Pulmonary artery endothelial cell (primary cell): ENCODE measurements at regions not wholly inside any gene's neighbourhood (a gene's known extent, or its start where the extent isn't known, plus 50 kb on each side); places are given as distances from the start of the nearest gene placed in this dataset.

Experiments used
- DNase-seq: peaks from one replicate; pipeline ENCODE4 v3.0.0-alpha.2; 2011; ENCODE audit warnings: low read depth, low spot score

DNA sequence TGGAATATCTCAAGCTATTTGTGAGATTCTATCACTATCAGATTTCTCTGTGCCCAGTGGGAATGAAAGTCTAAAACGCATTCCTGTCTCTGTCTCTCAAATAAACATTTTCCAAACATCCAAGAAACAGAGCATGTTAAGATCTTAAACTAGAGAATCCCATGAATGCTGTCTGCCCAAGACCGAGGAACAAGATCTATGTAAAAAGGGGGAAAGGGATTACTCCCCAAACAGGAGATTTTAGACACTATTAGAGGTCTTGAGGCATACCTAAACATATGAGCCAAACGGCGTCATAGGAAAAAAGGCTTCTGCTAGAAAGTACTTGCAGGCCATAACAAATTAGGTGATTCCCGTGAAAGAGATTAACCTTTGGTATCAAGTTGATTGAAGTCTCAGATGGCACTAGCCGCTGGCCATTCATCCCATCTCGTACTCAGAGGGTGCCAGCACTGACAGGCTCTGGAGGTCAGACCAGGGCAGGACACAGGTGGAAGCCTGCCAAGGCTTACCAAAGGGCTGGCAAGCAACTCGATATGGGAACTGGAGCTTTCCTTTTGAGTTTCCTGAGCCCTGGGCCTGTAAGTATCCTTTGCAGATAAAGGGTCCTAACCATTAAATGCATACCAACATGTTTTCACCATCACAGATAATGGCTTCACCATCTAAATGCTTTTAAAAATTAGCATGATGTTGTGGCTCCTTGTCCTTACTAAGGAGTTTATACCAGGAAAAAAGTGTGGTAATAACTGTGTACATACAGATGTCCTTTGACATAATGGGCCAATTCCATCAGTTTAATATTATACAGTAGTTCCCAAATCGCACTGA, 225.2 kb downstream of the FOXO1 start:
- peak; percentile 72 for DNase-seq

- no peak for DNase-seq
These were observed 224.2 kb downstream of the FOXO1 start for GRCh38 chr13:40442231-40442630.

- no peak for DNase-seq
These were observed 223.6 kb downstream of the FOXO1 start for GRCh38 chr13:40442826-40443225.

GRCh38 chr13:40444241-40444640, 222.2 kb downstream of the FOXO1 start:
- no peak for DNase-seq

DNA sequence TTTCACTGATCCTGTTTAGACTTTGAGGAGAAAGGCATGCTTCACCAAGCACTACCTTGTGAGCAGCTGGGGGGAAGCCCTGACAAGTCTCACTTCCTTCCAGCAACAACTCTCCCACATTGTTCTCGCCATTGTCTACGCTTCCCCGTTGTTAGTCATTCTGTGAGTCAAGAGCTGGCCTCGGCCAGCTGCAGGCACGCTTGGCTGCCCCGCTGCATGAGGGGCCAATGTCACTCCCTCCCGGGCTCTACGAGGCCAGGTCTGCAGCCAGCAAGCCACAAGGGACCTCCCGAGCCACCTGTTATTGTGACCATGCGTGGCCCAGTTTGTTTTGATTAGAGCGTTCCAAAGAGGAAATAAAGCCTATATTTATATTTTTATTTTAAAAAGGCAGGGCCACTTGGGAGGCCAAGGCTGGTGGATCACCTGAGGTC, 220.9 kb downstream of the FOXO1 start:
- peak; percentile 99 for DNase-seq

GRCh38 chr13:40446365-40446764, 220.1 kb downstream of the FOXO1 start:
- no peak for DNase-seq

DNA sequence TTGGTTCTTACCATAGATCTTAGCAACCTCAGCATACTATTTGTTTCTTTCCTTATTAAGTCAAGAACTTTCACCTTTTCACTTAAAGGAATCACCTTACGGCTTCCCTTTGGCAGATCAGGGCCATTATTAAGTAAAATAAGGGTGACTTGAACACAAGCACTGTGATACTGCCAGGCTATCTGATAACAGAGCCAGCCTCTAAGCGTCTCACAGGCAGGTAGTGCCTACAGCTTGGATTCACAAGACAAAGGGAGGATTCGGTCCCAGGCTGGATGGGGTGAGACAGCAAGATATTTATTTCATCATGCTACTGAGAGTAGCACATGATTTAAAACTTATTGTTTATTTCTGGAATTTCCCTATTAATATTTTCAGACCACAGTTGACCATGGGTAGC, 218.6 kb downstream of the FOXO1 start:
- DNase-seq = no peak

GRCh38 chr13:40452038-40452666, 214.3 kb downstream of the FOXO1 start:
- DNase-seq = no peak

DNA sequence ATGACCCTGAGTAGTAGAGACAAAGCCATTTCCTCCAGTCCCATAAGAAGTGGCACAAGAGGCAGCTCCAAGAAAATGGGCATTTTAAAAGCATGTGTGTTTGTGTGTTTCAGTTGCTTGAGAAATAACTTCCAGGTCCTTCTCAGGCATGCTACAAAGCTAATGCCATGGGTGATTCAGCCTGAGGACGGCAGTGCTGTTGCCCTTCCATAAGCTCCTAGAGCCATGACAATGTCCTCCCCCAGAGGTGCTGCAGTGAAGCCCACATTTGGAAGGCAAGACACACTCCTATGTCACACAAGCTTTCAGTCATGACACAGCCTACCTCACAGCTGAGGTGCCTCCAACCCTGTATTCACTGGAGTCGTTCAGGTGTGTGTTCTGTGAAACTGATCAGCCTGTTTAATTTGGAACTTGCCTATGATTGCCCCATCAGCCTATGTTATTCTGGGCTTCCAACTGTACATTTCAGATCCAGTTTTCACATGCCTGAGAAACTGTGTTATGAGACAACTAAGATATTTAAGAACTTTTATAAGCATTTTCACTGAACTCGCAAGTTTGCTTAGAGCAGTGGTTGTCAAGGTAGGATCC, 213.6 kb downstream of the FOXO1 start:
- DNase-seq = no peak

DNA sequence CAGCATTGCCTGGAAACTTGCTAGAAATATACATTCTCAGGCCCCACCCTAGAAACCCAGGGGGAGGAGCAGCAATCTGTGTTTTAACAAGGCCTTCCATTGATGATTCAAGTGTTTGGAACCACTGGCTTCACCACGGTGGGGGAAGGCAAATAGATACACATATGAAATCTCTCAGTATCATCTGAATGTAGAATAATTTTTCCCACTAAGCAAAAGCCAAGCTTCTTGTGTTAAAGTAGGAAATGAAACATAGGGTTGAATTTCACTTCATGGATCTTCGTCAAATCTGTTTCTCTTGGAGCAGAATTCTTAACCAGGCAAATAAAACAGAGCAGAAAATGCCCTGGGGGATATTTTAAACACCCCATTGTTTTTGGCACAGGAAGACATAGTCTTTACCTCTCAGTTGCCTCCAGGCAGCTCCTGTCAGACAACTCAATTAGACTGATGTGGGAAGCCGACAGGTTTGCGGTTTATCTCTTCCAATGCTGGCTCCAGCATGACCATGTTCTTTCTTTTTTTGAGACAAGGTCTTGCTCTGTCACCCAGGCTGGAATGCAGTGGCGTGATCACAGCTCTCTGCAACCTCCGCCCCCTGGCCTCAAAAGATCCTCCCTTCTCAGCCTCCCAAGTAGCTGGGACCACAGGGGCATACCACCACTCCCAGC, 213.0 kb downstream of the FOXO1 start:
- DNase-seq = no peak

DNA sequence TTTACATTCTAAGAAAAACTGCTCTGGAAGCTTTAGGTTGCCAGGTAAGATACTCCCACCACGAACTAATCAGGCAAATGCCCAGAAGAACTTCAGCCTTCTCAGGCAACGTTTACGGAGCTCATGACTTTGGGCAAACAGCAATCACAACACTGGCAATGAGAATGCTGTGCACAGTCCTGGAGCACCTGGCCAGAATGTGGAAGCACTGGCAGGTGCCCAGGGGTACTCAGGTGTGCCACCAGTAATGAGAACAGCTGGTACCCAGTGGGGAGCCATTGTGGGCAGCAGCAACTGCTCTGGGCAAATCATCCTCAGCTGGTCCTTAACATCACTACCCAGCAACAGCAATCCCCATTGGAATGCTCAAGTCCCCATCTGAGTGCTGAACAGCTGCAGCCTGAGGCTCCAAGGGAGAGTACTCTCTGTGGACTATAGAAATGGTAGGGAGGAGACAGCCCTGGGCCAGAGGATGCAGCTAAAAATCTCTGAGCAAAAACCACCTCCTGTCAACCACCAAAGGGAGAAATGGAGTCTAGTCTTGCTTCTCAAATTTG, 210.0 kb downstream of the FOXO1 start:
- no peak for DNase-seq

DNA sequence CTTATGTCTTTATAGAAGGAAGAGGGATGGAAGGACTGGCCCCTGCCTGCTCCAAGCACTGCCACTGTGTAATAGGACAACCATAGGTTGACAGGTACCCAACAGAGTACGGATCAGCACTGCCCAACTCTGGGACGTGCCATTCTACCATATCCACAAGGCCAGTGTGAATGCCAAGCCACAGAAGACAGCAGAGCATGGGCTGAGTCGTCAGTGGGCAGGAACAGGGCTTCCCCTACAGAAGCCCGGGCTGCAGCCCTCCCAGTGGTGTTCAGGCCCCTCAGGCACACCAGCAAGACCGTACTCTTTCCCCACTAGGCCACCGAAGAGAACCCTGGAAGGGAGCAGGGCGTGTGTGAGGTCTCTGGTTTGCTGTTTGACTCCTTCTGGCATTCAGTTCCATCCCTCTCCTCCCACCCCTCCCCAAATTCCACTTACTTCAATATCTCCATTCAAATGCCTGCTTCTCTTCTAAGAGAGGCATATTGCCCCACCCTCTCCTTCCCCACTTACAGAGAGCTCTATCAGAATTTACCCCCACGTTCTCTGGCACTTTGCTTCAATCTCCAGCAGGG, 209.4 kb downstream of the FOXO1 start:
- DNase-seq = no peak

GRCh38 chr13:40457929-40458719, 208.3 kb downstream of the FOXO1 start:
- no peak for DNase-seq

- no peak for DNase-seq
These were observed 207.8 kb downstream of the FOXO1 start for GRCh38 chr13:40458720-40458990.

GRCh38 chr13:40460116-40460515, 206.3 kb downstream of the FOXO1 start:
- no peak for DNase-seq

GRCh38 chr13:40464337-40465014, 202.0 kb downstream of the FOXO1 start:
- DNase-seq = no peak

DNA sequence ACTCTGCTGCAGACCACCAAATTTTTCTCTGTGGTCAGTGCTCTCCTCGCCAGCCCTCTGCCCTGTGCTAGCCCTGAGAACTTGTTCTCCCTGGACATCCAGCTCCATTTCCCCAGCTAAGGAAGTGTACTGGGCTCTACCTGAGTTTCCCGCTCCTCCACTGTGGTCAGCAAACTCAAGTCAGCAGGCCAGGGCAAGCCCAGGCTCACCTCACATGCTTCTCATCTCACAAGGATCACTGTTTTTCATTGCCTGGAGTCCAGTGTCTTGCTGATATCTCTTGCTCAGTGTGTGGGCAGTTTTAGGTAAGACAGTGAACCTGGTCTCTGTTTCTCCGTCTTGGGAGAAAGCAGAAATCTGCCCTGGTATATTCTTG, 201.4 kb downstream of the FOXO1 start:
- DNase-seq = no peak

- DNase-seq = no peak
These were observed 200.2 kb downstream of the FOXO1 start for GRCh38 chr13:40466272-40466671.

GRCh38 chr13:40468227-40468838, 198.1 kb downstream of the FOXO1 start:
- DNase-seq = no peak
